ENCODE measurements at regions not wholly inside any gene's neighbourhood (a gene's known extent, or its start where the extent isn't known, plus 50 kb on each side); places are given as distances from the start of the nearest gene placed in this dataset.

GRCh38 chr4:175460414-175460813 lies 351.6 kb downstream of the GPM6A start:
- Histone ChIP-seq H3K4me1 (replicated peaks in 1 of 2; ENCODE audit: control insufficient read depth in 2 of 2, insufficient read depth in 2 of 2, low read length in 2 of 2) (no peaks in the 10 kb centered on the region), H3K9me1 (ENCODE audit: control insufficient read depth, insufficient read depth, low read length) (no peaks in the 10 kb centered on the region), H3K79me2 (ENCODE audit: control insufficient read depth, insufficient read depth, low read length) (no peaks in the 10 kb centered on the region), H4K20me1 (replicated peaks; ENCODE audit: control insufficient read depth, insufficient read depth, low read length) (no peaks in the 10 kb centered on the region), H2AFZ (ENCODE audit: low read depth, low read length) (no peak overlapping the region), H3K9me3 (replicated peaks; ENCODE audit: control insufficient read depth, insufficient read depth, low read depth, low read length) (no peaks in the 10 kb centered on the region), H3K27ac (ENCODE audit: extremely low read depth, low read depth, low read length) (no peak overlapping the region), H3K9ac (ENCODE audit: insufficient read depth in 1 of 2, low read depth in 2 of 2, low read length in 2 of 2) (no peak overlapping the region), H3K4me2 (ENCODE audit: insufficient read depth, low read length) (no peak overlapping the region), H3K36me3 (ENCODE audit: control insufficient read depth, insufficient read depth, low read length) (no peaks in the 10 kb centered on the region), H3K4me3 (no peak overlapping the region), H3K27me3 (ENCODE audit: control insufficient read depth in 2 of 2, insufficient read depth in 2 of 2, low read length in 2 of 2) (no peaks in the 10 kb centered on the region)
- 0% methylated on average over 4 of the region's 4 CpGs for WGBS (ENCODE audit: insufficient coverage, low coverage, missing lambda C conversion rate)
- in situ Hi-C loops (cut with MboI): no loop called here
- no peak for FAIRE-seq
- TF ChIP-seq MBD1 (CRISPR knock-in tag; IDR thresholded peaks at IDR 0.05) (no peak), PTTG1 (tag; IDR thresholded peaks at IDR 0.05; ENCODE audit: low read depth) (no peak), XRCC3 (IDR thresholded peaks at IDR 0.05) (no peak)
- ChIA-PET POLR2A (no interaction called here), CTCF (ENCODE audit: low intra/inter-chr PET ratio) (no interaction called here)
- intact Hi-C loops (cut with micrococcal nuclease): no loop called here
- no TSS peak for BruUV-seq (replicated peaks)
- no peak for DNase-seq (ENCODE audit: extremely low read depth in 1 of 4, low spot score in 3 of 4)
- ATAC-seq: no peak

GRCh38 chr4:175469514-175469913 lies 342.6 kb downstream of the GPM6A start:
- H3K4me3 ChIP-seq: no peak overlapping the region
- DNase-seq (ENCODE audit: extremely low read depth in 1 of 4, low spot score in 3 of 4): no peak
- in situ Hi-C loops (cut with MboI): no loop called here
- H3K36me3 ChIP-seq (ENCODE audit: control insufficient read depth, insufficient read depth, low read length): no peaks in the 10 kb centered on the region
- no peaks in the 10 kb centered on the region for H3K79me2 ChIP-seq (ENCODE audit: control insufficient read depth, insufficient read depth, low read length)
- intact Hi-C loops (cut with micrococcal nuclease): no loop called here
- TF ChIP-seq RAD21 (CRISPR knock-in tag; conservative IDR thresholded peaks at IDR 0.05 in 1 of 2, IDR thresholded peaks at IDR 0.05 in 1 of 2): no peak
- no peak for ATAC-seq
- H3K9me1 ChIP-seq (ENCODE audit: control insufficient read depth, insufficient read depth, low read length): no peaks in the 10 kb centered on the region
- no peak overlapping the region for H2AFZ ChIP-seq (ENCODE audit: low read depth, low read length)
- H4K20me1 ChIP-seq (replicated peaks; ENCODE audit: control insufficient read depth, insufficient read depth, low read length): no peaks in the 10 kb centered on the region
- H3K4me2 ChIP-seq (ENCODE audit: insufficient read depth, low read length): no peak overlapping the region
- no peak for FAIRE-seq
- H3K9me3 ChIP-seq (replicated peaks; ENCODE audit: control insufficient read depth, insufficient read depth, low read depth, low read length): no peaks in the 10 kb centered on the region
- BruUV-seq (replicated peaks): no TSS peak
- no peaks in the 10 kb centered on the region for H3K4me1 ChIP-seq (replicated peaks in 1 of 2; ENCODE audit: control insufficient read depth in 2 of 2, insufficient read depth in 2 of 2, low read length in 2 of 2)
- ChIA-PET POLR2A (no interaction called here), CTCF (ENCODE audit: low intra/inter-chr PET ratio) (no interaction called here)
- no peak overlapping the region for H3K9ac ChIP-seq (ENCODE audit: insufficient read depth in 1 of 2, low read depth in 2 of 2, low read length in 2 of 2)
- H3K27me3 ChIP-seq (ENCODE audit: control insufficient read depth in 2 of 2, insufficient read depth in 2 of 2, low read length in 2 of 2): no peaks in the 10 kb centered on the region
- 0% methylated on average over 2 of the region's 2 CpGs for WGBS (ENCODE audit: insufficient coverage, low coverage, missing lambda C conversion rate)
- no peak overlapping the region for H3K27ac ChIP-seq (ENCODE audit: extremely low read depth, low read depth, low read length)

All from K562 (cell line).